Vagina (tissue), 2 donors: ENCODE measurements at regions not wholly inside any gene's neighbourhood (a gene's known extent, or its start where the extent isn't known, plus 50 kb on each side); places are given as distances from the start of the nearest gene placed in this dataset.

Experiments used
- CTCF ChIP-seq, 3 experiments: fragments of 450-650 bp in 2 of 3; fragments of 200-600 bp in 1 of 3; sonication (generic) in 1 of 3; IDR thresholded peaks; one replicate each; pipeline ENCODE4 v1.5.1; 2017 to 2019; ENCODE audit warnings: antibody characterized with exemption in 3 of 3, mild to moderate bottlenecking in 2 of 3, moderate library complexity in 2 of 3
- POLR2A ChIP-seq, 2 donors: fragments of 450-650 bp; IDR thresholded peaks; one replicate each; pipeline ENCODE4 v1.6.1; 2017; ENCODE audit warnings: antibody characterized with exemption in 2 of 2, mild to moderate bottlenecking in 2 of 2, moderate library complexity in 2 of 2
- POLR2AphosphoS5 ChIP-seq, 2 donors: sonication (generic); formaldehyde crosslinking; IDR thresholded peaks; one replicate each; pipeline ENCODE4 v1.9.0; 2017; ENCODE audit warnings: antibody characterized with exemption in 2 of 2, mild to moderate bottlenecking in 2 of 2, low read depth in 1 of 2; ENCODE audit not compliant: insufficient read depth in 1 of 2

- no peak for TF ChIP-seq CTCF (IDR thresholded peaks at IDR 0.05)
- no peak for TF ChIP-seq POLR2AphosphoS5 (IDR thresholded peaks at IDR 0.05; ENCODE audit: insufficient read depth in 1 of 2, low read depth in 1 of 2)
- no peak for TF ChIP-seq POLR2A (IDR thresholded peaks at IDR 0.05)
Observed at GRCh38 chr9:32248189-32248712, 136.2 kb upstream of the ACO1 start.
